Tibial artery (tissue), 4 donors: ENCODE measurements at regions not wholly inside any gene's neighbourhood (a gene's known extent, or its start where the extent isn't known, plus 50 kb on each side); places are given as distances from the start of the nearest gene placed in this dataset.
A peak's percentile ranks its signal among the peaks of the same experiment; 100 is the strongest.

Experiments used
- DNase-seq, 2 donors: peaks; one replicate each; pipeline ENCODE4 v3.0.0-alpha.2; 2019
- H3K27ac ChIP-seq, 2 donors: fragments of 200-600 bp; sonication (generic) in 1 of 2; 1 replicate in 1 of 2; 2 replicates in 1 of 2; pipeline ENCODE4 v1.5.1; 2018 to 2019; ENCODE audit warnings: mild to moderate bottlenecking in 1 of 2
- H3K27me3 ChIP-seq, 2 donors: fragments of 200-600 bp; sonication (generic) in 1 of 2; one replicate each; pipeline versions ENCODE4 v1.5.1 to v1.6.0; 2016 to 2019
- H3K36me3 ChIP-seq, 3 donors: fragments of 200-600 bp; sonication (generic) in 2 of 3; one replicate each; pipeline ENCODE4 v1.5.1; 2016 to 2019; ENCODE audit warnings: mild to moderate bottlenecking in 2 of 3
- H3K4me1 ChIP-seq, 4 donors: fragments of 200-600 bp; sonication (generic) in 2 of 4; 1 replicate in 3 of 4; 2 replicates in 1 of 4; pipeline ENCODE4 v1.5.1; 2016 to 2019
- H3K4me3 ChIP-seq, 2 donors: fragments of 200-600 bp; sonication (generic) in 1 of 2; 1 replicate in 1 of 2; 2 replicates in 1 of 2; pipeline ENCODE4 v1.5.1; 2018 to 2019; ENCODE audit warnings: mild to moderate bottlenecking in 2 of 2
- H3K9me3 ChIP-seq, 3 donors: fragments of 200-600 bp; sonication (generic) in 1 of 3; one replicate each; pipeline ENCODE4 v1.5.1; 2016 to 2019
- CTCF ChIP-seq, 2 experiments: fragments of 200-600 bp in 1 of 2; fragments of 450-650 bp in 1 of 2; IDR thresholded peaks; one replicate each; pipeline ENCODE4 v1.5.1; 2017 to 2019; ENCODE audit warnings: antibody characterized with exemption in 2 of 2, mild to moderate bottlenecking in 1 of 2, moderate library complexity in 1 of 2
- intact Hi-C: fragments of 100-400 bp; cut with DNase I; formaldehyde crosslinking; loops from one replicate; pipeline ENCODE4 v1.15.0; 2023; ENCODE audit warnings: low total_unique reads

DNA sequence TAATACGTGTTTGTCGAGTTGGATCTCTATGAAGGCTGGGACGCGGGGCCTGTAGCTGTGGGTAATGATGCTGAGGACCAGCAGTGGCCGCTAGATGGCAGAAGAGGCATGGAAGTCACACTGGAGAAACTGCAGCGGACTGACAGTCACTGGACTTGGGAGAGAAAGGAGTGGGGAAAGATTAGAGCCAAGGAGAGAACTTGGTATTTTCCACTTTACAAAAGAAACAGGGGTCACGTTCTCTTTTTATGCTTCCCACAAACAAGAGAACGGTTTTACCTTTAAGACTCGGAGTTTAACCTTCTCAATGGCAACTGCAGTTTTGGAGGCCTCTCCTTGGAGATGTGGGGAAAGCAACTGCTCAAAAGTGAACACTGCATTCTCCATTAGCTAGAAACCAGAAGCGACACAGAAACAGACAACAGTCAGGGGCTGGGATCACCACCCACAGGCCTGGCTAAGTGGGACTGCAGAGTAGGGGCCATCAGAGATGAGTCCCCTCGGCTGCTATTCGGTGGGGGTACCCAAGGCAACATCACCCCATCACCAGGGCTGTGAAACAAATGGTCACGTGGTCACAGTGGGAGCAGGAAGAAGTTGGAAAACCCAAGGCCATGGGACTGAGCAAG is 51.1 kb upstream of the EDEM3 start:
- Histone ChIP-seq H3K4me1 (peaks cover 0 to 22% (median 15%) of the 10 kb centered on the region in 4 donors), H3K9me3 (no peaks in the 10 kb centered on the region), H3K27ac (peak overlapping the region; percentile 9 to 55), H3K27me3 (no peaks in the 10 kb centered on the region), H3K36me3 (peaks cover 17 to 53% (median 36%) of the 10 kb centered on the region in 3 donors), H3K4me3 (no peak overlapping the region)
- peak; percentile 93 to 95 for DNase-seq
- intact Hi-C loops: loop anchor here (2.0 kb wide), 1 partner anchor 177 kb away; no protein-coding TSS in a partner anchor
- TF ChIP-seq CTCF (IDR thresholded peaks at IDR 0.05): peak; percentile 89 to 96
